ENCODE measurements at regions not wholly inside any gene's neighbourhood (a gene's known extent, or its start where the extent isn't known, plus 50 kb on each side); places are given as distances from the start of the nearest gene placed in this dataset.
"Not testable (repeated sequence)": the region's sequence is repeated elsewhere in the genome, so short reads cannot be mapped to it uniquely, and the experiment has no call there.

GRCh38 chr9:30944741-30945280 lies 1439.6 kb upstream of the ACO1 start:
- no peak for DNase-seq

GRCh38 chr9:30964332-30964731 lies 1420.1 kb upstream of the ACO1 start:
- DNase-seq, result no peak

- peak; percentile 80 for DNase-seq
Measured at GRCh38 chr9:30967476-30967875, 1417.0 kb upstream of the ACO1 start.

GRCh38 chr9:30970186-30970585 lies 1414.3 kb upstream of the ACO1 start:
- peak; percentile 38 for DNase-seq

- peak; percentile 95 for DNase-seq
Measured at GRCh38 chr9:30970812-30971211, 1413.6 kb upstream of the ACO1 start.

GRCh38 chr9:30972654-30973053 lies 1411.8 kb upstream of the ACO1 start:
- DNase-seq, result no peak

- DNase-seq, result peak; percentile 16
Measured at GRCh38 chr9:30977965-30978364, 1406.5 kb upstream of the ACO1 start.

- no peak for DNase-seq
Measured at GRCh38 chr9:30982301-30982700, 1402.1 kb upstream of the ACO1 start.

- DNase-seq, result peak; percentile 9
Measured at GRCh38 chr9:30995956-30996738, 1388.3 kb upstream of the ACO1 start.

GRCh38 chr9:30996761-30997160 lies 1387.7 kb upstream of the ACO1 start:
- no peak for DNase-seq

- DNase-seq, result peak; percentile 17
Measured at GRCh38 chr9:30997291-30997690, 1387.2 kb upstream of the ACO1 start.

- DNase-seq, result no peak
Measured at GRCh38 chr9:31005086-31005665, 1379.3 kb upstream of the ACO1 start.

- no peak for DNase-seq
Measured at GRCh38 chr9:31013371-31013770, 1371.1 kb upstream of the ACO1 start.

- DNase-seq, result peak; percentile 90
Measured at GRCh38 chr9:31023847-31024246, 1360.6 kb upstream of the ACO1 start.

GRCh38 chr9:31027678-31028077 lies 1356.8 kb upstream of the ACO1 start:
- DNase-seq, result peak; percentile 77

GRCh38 chr9:31028137-31028536 lies 1356.3 kb upstream of the ACO1 start:
- DNase-seq, result no peak

- peak; percentile 84 for DNase-seq
Measured at GRCh38 chr9:31030741-31031202, 1353.7 kb upstream of the ACO1 start.

GRCh38 chr9:31032206-31032605 lies 1352.2 kb upstream of the ACO1 start:
- DNase-seq, result peak; percentile 69

GRCh38 chr9:31034311-31034710 lies 1350.1 kb upstream of the ACO1 start:
- peak; percentile 97 for DNase-seq

- no peak for DNase-seq
Measured at GRCh38 chr9:31040564-31040963, 1343.9 kb upstream of the ACO1 start.

GRCh38 chr9:31045810-31046209 lies 1338.6 kb upstream of the ACO1 start:
- DNase-seq, result no peak

GRCh38 chr9:31061592-31061991 lies 1322.9 kb upstream of the ACO1 start:
- not testable (repeated sequence) for DNase-seq

GRCh38 chr9:31065691-31066090 lies 1318.8 kb upstream of the ACO1 start:
- DNase-seq, result no peak

- DNase-seq, result peak; percentile 36
Measured at GRCh38 chr9:31067418-31067817, 1317.0 kb upstream of the ACO1 start.

Data from NCI-H69 (cell line).